ENCODE measurements at regions not wholly inside any gene's neighbourhood (a gene's known extent, or its start where the extent isn't known, plus 50 kb on each side); places are given as distances from the start of the nearest gene placed in this dataset.

DNA sequence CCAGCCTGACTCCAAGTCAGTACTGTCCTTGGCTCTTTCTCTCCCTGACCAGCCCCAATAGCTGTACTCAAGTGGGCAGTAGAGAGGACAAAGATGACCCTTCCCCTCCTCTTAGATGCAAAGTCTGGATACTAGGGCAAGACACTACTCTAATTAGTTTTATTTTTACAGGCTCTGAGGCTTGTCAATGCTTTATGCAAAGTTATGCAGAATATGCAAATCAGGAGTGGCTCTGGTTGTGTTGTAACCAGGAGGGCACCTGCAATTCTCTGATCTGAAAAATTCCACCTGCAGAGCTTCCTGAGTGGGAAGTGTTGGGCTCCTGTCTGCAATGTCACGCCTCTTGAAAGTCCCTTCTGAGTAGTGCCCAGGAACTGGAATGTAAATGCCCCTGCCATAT, 201.5 kb downstream of the RGS3 start:
- TF ChIP-seq YY1 (IDR thresholded peaks at IDR 0.05; ENCODE audit: low read depth) (no peak), TEAD4 (IDR thresholded peaks at IDR 0.05; ENCODE audit: borderline replicate concordance, insufficient read depth) (no peak), SIN3A (IDR thresholded peaks at IDR 0.05; ENCODE audit: borderline replicate concordance, low read depth, low read length) (no peak), FOXJ3 (CRISPR knock-in tag; IDR thresholded peaks at IDR 0.05) (no peak), POLR2AphosphoS5 (IDR thresholded peaks at IDR 0.05; ENCODE audit: low read depth, low read length) (no peak), EP300 (IDR thresholded peaks at IDR 0.05; ENCODE audit: borderline replicate concordance in 1 of 2, low read depth in 1 of 2, low read length in 1 of 2) (no peak), RAD21 (IDR thresholded peaks at IDR 0.05; ENCODE audit: low read length) (no peak)
- TF ChIP-seq, protein P1, sequence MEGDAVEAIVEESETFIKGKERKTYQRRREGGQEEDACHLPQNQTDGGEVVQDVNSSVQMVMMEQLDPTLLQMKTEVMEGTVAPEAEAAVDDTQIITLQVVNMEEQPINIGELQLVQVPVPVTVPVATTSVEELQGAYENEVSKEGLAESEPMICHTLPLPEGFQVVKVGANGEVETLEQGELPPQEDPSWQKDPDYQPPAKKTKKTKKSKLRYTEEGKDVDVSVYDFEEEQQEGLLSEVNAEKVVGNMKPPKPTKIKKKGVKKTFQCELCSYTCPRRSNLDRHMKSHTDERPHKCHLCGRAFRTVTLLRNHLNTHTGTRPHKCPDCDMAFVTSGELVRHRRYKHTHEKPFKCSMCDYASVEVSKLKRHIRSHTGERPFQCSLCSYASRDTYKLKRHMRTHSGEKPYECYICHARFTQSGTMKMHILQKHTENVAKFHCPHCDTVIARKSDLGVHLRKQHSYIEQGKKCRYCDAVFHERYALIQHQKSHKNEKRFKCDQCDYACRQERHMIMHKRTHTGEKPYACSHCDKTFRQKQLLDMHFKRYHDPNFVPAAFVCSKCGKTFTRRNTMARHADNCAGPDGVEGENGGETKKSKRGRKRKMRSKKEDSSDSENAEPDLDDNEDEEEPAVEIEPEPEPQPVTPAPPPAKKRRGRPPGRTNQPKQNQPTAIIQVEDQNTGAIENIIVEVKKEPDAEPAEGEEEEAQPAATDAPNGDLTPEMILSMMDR (IDR thresholded peaks at IDR 0.05), result no peak
